Activated CD4-positive, alpha-beta memory T cell treated with anti-CD3 and anti-CD28 coated beads, Interleukin-2, amount 10 ng/mL, durations not matched to agents 7 days and 5 days (primary cell): ENCODE measurements at regions not wholly inside any gene's neighbourhood (a gene's known extent, or its start where the extent isn't known, plus 50 kb on each side); places are given as distances from the start of the nearest gene placed in this dataset.

ENCODE experiments used
- CTCF ChIA-PET: fragments of 350-600 bp; sonication (Branson Sonifier 250); formaldehyde crosslinking; loops from one replicate; lab custom pipeline; 2021; ENCODE audit warnings: antibody characterized with exemption, inconsistent platforms; lab: Charles Lee
- POLR2A ChIA-PET: fragments of 350-600 bp; sonication (Branson Sonifier 250); formaldehyde crosslinking; loops from one replicate; lab custom pipeline; 2021; ENCODE audit warnings: antibody characterized with exemption; lab: Charles Lee
- DNase-seq: peaks from one replicate; pipeline ENCODE4 v3.0.0-alpha.2; 2020
- H3K27ac Mint-ChIP-seq: one replicate; pipeline ENCODE4 v1.8.0; 2021; ENCODE audit warnings: mild to moderate bottlenecking, mixed read lengths
- H3K27me3 Mint-ChIP-seq: one replicate; pipeline ENCODE4 v1.8.0; 2021; ENCODE audit warnings: mixed read lengths
- H3K36me3 Mint-ChIP-seq: one replicate; pipeline ENCODE4 v1.8.0; 2021; ENCODE audit warnings: low read depth, mixed read lengths
- H3K4me1 Mint-ChIP-seq: one replicate; pipeline ENCODE4 v1.8.0; 2021; ENCODE audit warnings: mixed read lengths
- H3K4me3 Mint-ChIP-seq: one replicate; pipeline ENCODE4 v1.8.0; 2021; ENCODE audit warnings: mild to moderate bottlenecking, mixed read lengths
- H3K9me3 Mint-ChIP-seq: one replicate; pipeline ENCODE4 v1.8.0; 2021; ENCODE audit warnings: mixed read lengths

DNA sequence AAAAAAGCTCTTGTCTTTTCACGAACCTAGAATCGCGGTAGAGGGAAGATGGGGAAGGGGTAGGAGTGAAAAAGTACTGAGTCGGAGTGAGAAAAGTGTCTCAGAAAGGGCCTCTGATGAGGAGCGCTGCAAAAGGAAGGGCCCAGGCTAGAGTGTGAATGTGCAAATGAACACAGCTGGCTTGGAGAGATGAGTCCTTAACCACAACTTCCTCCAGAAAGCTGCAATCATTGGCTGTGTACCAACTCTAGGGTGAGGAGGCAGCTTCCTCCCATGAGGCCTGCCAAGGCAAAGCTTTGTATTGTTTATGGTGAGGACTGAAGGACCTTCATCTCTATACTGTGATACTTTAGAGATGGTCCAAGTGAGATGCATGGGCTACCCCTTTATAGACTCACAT lies 566.9 kb upstream of the ANO5 start:
- H3K27me3 Mint-ChIP-seq = no peaks in the 10 kb centered on the region
- peaks cover 10% of the 10 kb centered on the region for H3K9me3 Mint-ChIP-seq
- H3K4me1 Mint-ChIP-seq = no peaks in the 10 kb centered on the region
- POLR2A ChIA-PET = no interaction called here
- no peak overlapping the region for H3K27ac Mint-ChIP-seq
- no peak for DNase-seq
- H3K4me3 Mint-ChIP-seq = no peak overlapping the region
- no peaks in the 10 kb centered on the region for H3K36me3 Mint-ChIP-seq
- CTCF ChIA-PET = no interaction called here

DNA sequence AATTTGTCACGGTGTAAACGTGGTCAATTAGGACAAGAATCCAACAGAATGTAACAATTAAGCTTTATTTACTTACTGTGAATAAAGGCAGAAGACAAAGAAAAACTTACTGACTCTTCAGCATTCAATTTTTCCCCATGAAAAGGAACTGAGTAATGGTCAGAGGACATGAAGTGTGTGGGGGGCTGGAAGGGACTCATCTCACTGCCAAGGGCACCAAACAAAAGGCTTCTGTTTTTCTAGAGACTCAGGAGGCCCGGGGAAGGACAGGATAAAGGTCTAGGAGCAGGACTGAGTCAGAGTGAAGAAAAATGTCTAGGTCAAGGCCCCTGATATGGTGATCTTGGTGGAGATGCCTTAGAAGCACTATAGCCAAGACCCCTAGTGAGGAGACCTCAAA lies 564.2 kb upstream of the ANO5 start:
- Mint-ChIP-seq H3K4me3 (no peak overlapping the region), H3K4me1 (no peaks in the 10 kb centered on the region), H3K27ac (no peak overlapping the region), H3K9me3 (peaks cover 13% of the 10 kb centered on the region), H3K36me3 (no peaks in the 10 kb centered on the region), H3K27me3 (no peaks in the 10 kb centered on the region)
- ChIA-PET POLR2A (no interaction called here), CTCF (no interaction called here)
- DNase-seq = no peak

DNA sequence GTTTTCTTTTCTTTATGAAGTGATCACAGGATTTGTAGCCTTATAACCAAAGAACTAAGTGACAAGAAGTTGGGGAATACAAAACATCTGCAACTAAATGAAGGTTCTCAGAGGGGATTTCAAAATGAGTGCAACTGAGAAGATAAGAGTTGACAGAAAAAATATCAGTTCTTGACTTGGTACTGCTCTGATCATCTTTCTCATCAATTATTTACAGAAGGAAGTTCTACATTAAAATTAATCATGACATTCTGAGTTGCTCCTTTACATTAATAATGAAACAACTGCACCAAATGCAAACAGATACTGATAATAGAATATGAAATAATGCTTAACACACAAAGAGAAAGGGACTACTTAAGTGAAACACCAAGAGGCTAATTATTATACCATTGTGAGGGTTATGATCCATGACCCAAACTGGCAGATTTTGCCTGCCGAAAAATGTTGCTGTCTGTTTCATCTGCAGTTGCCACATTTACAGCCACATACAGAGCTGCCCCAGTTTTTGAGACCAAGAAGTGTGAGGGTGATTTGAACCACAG lies 561.9 kb upstream of the ANO5 start:
- no peak for DNase-seq
- no peak overlapping the region for H3K4me3 Mint-ChIP-seq
- CTCF ChIA-PET = no interaction called here
- H3K27me3 Mint-ChIP-seq = no peaks in the 10 kb centered on the region
- POLR2A ChIA-PET = no interaction called here
- H3K36me3 Mint-ChIP-seq = no peaks in the 10 kb centered on the region
- H3K4me1 Mint-ChIP-seq = no peaks in the 10 kb centered on the region
- peaks cover 10% of the 10 kb centered on the region for H3K9me3 Mint-ChIP-seq
- no peak overlapping the region for H3K27ac Mint-ChIP-seq

DNA sequence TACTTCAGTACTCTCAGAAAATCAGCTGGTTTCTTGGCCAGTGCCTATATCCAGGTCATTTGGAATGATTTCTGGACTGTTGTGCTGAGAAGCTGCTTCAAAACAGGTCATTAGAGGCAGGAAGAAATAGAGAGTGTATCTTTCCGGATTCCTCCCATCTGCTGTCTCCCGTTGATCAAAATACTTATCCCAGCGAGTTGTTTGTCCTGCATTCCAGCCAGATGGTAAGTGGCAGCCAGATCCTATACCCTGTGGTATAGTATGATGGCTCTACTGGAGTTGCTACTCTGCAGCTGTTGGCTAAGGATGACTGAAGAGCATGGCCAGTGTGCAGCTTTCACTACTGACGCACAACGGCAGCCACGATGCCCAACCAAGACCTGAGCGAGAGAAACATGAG lies 560.9 kb upstream of the ANO5 start:
- ChIA-PET CTCF (no interaction called here), POLR2A (no interaction called here)
- Mint-ChIP-seq H3K27me3 (no peaks in the 10 kb centered on the region), H3K4me1 (no peaks in the 10 kb centered on the region), H3K27ac (no peak overlapping the region), H3K4me3 (no peak overlapping the region), H3K9me3 (peaks cover 10% of the 10 kb centered on the region), H3K36me3 (no peaks in the 10 kb centered on the region)
- no peak for DNase-seq

DNA sequence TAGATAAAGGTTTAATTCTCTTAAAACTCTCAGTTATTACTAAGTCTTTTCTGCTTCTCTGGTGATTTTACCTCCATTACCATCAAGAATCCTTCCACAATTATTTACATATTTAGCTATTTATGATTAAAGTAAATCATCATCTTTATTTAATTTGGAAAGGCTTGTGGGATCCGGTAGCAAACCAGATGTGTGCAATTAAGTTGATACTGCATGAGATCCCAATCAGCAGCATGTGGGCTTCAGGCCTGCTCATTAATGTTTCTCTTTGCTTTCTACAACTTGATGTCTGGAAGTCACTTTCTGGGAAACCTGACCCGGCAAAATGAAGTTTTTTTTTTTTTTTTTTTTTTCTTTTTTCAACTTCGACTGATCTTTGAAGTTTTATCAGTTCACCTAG lies 558.4 kb upstream of the ANO5 start:
- Mint-ChIP-seq H3K36me3 (no peaks in the 10 kb centered on the region), H3K4me3 (no peak overlapping the region), H3K27me3 (no peaks in the 10 kb centered on the region), H3K4me1 (no peaks in the 10 kb centered on the region), H3K27ac (no peak overlapping the region), H3K9me3 (peaks cover 5% of the 10 kb centered on the region)
- ChIA-PET POLR2A (no interaction called here), CTCF (no interaction called here)
- DNase-seq = no peak

DNA sequence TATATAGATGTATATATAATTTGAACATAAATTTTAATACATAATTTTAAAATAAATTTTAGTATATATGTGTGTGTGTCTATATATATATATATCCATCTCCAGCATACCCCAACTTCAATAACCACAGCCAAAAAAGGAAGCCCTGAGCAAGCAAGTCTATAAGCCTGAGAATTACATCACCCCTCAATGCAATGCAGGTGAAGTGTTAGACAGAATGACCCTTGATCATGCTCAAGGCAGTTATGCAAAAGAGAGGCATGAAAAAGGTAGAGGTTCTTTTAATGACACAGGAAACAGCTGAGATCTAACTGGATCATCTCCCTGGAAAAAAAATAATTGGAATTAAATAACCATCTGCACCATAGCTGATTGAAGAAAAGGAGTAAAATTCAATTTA lies 557.9 kb upstream of the ANO5 start:
- ChIA-PET CTCF (no interaction called here), POLR2A (no interaction called here)

DNA sequence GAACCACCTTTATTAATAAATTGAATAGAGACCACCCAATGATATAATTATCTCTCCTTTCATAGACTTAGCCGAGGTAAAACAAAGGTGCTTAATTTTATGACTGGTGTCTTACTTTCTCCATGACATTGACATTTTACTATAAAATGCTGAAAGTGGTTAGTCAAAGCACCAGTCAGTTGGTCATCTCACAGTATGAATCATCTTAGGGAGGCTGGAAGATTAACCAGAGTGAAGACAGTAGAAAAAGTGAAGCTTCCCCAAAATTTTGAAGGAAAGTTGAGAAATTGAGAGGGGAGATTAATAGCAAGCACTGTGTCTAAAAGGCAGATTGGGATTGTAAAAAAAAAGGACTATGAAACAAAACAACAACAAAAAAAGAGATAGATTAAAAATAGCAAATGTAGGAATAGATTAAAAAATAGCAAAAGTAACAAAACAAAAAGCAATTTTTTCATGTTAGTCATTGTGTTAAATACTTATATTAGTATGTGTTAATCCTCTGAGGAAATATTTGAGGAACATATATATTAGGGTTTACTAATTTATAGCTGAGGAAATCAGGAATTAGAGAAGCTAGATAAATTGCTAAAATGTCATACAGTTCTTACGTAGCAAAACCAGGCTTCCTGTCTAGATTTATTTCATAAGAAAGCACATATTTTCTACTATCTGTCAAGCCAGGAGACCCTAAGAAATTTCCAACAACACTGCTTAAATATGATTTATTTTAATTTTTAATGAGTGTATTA lies 557.3 kb upstream of the ANO5 start:
- peaks cover 5% of the 10 kb centered on the region for H3K9me3 Mint-ChIP-seq
- CTCF ChIA-PET = no interaction called here
- DNase-seq = no peak
- no peak overlapping the region for H3K4me3 Mint-ChIP-seq
- H3K36me3 Mint-ChIP-seq = no peaks in the 10 kb centered on the region
- no peak overlapping the region for H3K27ac Mint-ChIP-seq
- POLR2A ChIA-PET = no interaction called here
- H3K27me3 Mint-ChIP-seq = no peaks in the 10 kb centered on the region
- H3K4me1 Mint-ChIP-seq = no peaks in the 10 kb centered on the region

More for the DNA sequence above, 557.9 kb upstream of the ANO5 start:
- no peaks in the 10 kb centered on the region for H3K4me1 Mint-ChIP-seq
- H3K36me3 Mint-ChIP-seq = no peaks in the 10 kb centered on the region
- H3K27me3 Mint-ChIP-seq = no peaks in the 10 kb centered on the region
- no peak for DNase-seq
- H3K27ac Mint-ChIP-seq = no peak overlapping the region
- H3K4me3 Mint-ChIP-seq = no peak overlapping the region
- H3K9me3 Mint-ChIP-seq = peaks cover 5% of the 10 kb centered on the region

DNA sequence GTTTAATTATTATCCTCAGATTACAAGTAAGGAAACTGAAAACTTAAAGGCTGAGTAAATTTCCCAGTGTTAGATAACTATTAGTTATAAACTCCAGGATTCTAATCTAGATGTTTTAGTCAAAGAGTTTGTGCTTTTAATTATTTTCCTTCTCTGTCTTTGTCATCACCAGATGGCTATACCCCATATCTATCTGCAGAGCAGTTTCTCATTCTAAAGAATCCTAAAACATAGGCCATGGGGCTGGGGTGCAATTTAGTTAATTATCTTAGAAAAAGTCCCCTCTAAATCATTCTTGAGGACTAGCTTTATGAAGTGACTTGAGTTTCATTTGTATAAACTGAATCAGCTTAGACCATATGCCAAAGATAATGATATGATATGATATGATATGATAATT lies 556.3 kb upstream of the ANO5 start:
- POLR2A ChIA-PET = no interaction called here
- no peaks in the 10 kb centered on the region for H3K36me3 Mint-ChIP-seq

DNA sequence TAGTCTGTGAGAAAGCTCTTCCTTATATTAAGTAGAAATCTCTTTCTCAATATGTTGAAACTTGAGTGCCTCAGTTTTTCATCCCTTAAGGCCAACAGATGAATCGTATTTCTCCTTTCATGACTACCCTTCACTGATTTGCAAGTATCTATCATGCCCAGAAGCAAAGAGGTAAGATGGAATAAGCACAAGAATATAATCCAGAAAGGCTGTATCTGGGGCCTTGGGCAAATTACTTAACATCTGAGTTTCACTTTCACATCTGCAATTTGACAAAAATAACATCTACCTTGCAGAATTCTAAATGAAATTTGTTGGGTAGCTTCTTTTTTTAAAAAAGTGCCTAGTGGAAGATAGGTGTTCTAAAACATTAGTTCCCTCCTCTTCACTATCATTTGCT lies 552.4 kb upstream of the ANO5 start:
- POLR2A ChIA-PET = no interaction called here
- no peaks in the 10 kb centered on the region for H3K36me3 Mint-ChIP-seq
- no peaks in the 10 kb centered on the region for H3K4me1 Mint-ChIP-seq
- peaks cover 10% of the 10 kb centered on the region for H3K9me3 Mint-ChIP-seq
- no peak overlapping the region for H3K4me3 Mint-ChIP-seq
- no peaks in the 10 kb centered on the region for H3K27me3 Mint-ChIP-seq
- no peak overlapping the region for H3K27ac Mint-ChIP-seq
- no peak for DNase-seq
- CTCF ChIA-PET = no interaction called here

More for the DNA sequence above, 556.3 kb upstream of the ANO5 start:
- Mint-ChIP-seq H3K4me1 (no peaks in the 10 kb centered on the region), H3K9me3 (peaks cover 2% of the 10 kb centered on the region), H3K4me3 (no peak overlapping the region), H3K27ac (no peak overlapping the region), H3K27me3 (no peaks in the 10 kb centered on the region)
- no peak for DNase-seq
- CTCF ChIA-PET = no interaction called here

DNA sequence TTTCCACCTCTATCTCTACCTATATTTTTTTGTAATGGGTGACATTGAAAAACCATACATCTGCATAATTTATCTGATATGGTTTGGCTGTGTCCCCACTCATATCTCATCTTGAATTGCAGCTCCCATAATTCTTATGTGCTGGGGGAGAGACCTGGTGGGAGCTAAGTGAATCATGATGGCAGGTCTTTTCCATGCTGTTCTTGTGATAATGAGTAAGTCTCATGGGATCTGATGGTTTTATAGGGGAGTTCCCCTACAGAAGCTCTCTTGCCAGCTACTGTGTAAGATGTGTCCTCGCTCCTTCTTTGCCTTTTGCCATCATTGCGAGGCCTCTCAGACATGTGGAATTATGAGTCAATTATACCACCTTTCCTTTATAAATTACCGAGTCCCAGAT lies 551.0 kb upstream of the ANO5 start:
- ChIA-PET POLR2A (no interaction called here), CTCF (no interaction called here)
- Mint-ChIP-seq H3K36me3 (no peaks in the 10 kb centered on the region), H3K9me3 (peaks cover 10% of the 10 kb centered on the region), H3K4me3 (no peak overlapping the region), H3K4me1 (no peaks in the 10 kb centered on the region), H3K27ac (no peak overlapping the region), H3K27me3 (no peaks in the 10 kb centered on the region)
- no peak for DNase-seq

DNA sequence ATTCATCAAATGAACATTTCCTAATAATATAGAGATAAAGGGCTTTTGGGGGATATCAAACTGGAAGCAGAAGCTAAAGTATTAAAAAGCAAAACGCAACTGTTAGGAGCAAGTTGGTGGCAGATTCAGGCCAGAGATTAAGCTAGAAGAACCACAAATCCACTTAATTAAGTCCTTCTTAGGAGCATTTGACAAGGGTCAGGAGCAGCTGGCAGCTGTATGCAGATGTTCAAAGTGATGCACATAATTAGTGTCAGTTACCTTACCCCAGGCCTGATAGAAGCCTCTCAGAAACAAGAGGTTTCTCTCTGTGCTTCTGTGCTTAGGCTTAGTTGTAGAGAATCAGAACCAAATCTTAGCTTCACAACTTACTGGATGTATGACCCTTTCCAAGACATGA lies 546.5 kb upstream of the ANO5 start:
- ChIA-PET POLR2A (no interaction called here), CTCF (no interaction called here)
- no peak for DNase-seq
- Mint-ChIP-seq H3K9me3 (peaks cover 10% of the 10 kb centered on the region), H3K36me3 (no peaks in the 10 kb centered on the region), H3K4me3 (no peak overlapping the region), H3K4me1 (no peaks in the 10 kb centered on the region), H3K27ac (no peak overlapping the region), H3K27me3 (no peaks in the 10 kb centered on the region)

DNA sequence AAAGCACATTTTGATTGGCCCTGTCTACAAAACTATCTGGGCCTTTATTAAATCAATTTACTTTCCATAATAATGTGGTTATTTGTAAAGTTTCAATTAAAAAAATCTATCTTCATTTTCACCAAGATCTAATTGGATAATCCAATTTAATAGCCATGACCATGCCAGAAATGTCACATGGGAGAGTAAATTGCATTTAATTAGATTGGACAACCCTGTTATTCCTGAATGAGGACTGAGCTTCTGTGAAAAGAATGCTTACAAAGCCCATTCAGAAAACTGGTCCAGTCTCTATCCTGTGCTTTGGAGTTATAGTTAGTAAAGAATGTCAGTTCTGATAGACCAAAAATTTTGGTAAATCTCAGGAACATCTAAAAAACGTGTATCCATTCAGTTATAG lies 541.9 kb upstream of the ANO5 start:
- POLR2A ChIA-PET = no interaction called here
- CTCF ChIA-PET = no interaction called here
- no peaks in the 10 kb centered on the region for H3K36me3 Mint-ChIP-seq
- no peak overlapping the region for H3K27ac Mint-ChIP-seq
- H3K9me3 Mint-ChIP-seq = peaks cover 4% of the 10 kb centered on the region
- no peak for DNase-seq
- H3K27me3 Mint-ChIP-seq = no peaks in the 10 kb centered on the region
- H3K4me3 Mint-ChIP-seq = no peak overlapping the region
- no peaks in the 10 kb centered on the region for H3K4me1 Mint-ChIP-seq

DNA sequence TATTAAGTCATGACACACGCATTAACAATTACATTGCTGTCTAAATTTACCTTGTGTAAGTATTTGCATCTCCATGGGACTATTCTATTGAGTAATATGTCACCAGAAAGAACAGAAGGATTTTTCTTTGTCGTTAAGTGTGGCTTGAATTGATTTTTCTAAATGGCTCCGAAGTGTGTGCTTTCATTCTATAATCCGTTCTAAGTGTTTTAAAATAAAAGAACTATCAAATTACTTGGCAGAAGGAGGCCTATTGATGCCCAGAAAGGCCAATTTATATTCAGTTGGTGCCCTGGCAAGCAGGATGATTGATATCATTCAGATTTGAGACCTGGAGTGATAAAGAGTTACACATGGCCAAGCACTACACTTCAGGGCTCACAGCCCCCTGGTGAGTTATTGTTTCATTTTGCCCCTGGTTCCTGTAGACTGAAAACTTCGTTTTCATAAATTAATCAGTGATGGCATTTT lies 538.9 kb upstream of the ANO5 start:
- DNase-seq = no peak
- H3K27me3 Mint-ChIP-seq = no peaks in the 10 kb centered on the region
- H3K27ac Mint-ChIP-seq = no peak overlapping the region
- peaks cover 14% of the 10 kb centered on the region for H3K9me3 Mint-ChIP-seq
- no peaks in the 10 kb centered on the region for H3K4me1 Mint-ChIP-seq
- ChIA-PET POLR2A (no interaction called here), CTCF (no interaction called here)
- H3K36me3 Mint-ChIP-seq = no peaks in the 10 kb centered on the region
- H3K4me3 Mint-ChIP-seq = no peak overlapping the region

DNA sequence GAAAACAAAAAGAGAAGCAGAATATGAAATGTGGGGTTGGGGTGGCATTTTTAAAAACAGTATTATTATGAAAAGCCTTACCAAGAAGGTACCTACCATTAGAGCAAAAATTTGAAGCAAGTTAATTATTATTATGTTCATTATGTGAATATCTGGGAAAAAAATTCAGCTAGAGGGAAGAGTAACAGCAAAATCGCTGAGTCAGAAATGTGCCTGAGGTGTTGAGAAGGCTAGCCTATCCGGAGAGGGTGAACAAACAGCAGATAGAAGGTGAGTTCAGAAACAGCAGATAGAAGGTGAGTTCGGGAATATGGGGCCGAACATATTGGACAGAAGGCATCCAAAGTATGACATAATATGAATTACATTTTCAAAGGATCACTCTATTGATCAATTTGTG lies 536.8 kb upstream of the ANO5 start:
- peaks cover 21% of the 10 kb centered on the region for H3K9me3 Mint-ChIP-seq
- DNase-seq = no peak
- H3K4me1 Mint-ChIP-seq = no peaks in the 10 kb centered on the region
- ChIA-PET POLR2A (no interaction called here), CTCF (no interaction called here)
- H3K4me3 Mint-ChIP-seq = no peak overlapping the region
- H3K27ac Mint-ChIP-seq = no peak overlapping the region
- no peaks in the 10 kb centered on the region for H3K27me3 Mint-ChIP-seq
- no peaks in the 10 kb centered on the region for H3K36me3 Mint-ChIP-seq
